ENCODE measurements at regions not wholly inside any gene's neighbourhood (a gene's known extent, or its start where the extent isn't known, plus 50 kb on each side); places are given as distances from the start of the nearest gene placed in this dataset.

DNA sequence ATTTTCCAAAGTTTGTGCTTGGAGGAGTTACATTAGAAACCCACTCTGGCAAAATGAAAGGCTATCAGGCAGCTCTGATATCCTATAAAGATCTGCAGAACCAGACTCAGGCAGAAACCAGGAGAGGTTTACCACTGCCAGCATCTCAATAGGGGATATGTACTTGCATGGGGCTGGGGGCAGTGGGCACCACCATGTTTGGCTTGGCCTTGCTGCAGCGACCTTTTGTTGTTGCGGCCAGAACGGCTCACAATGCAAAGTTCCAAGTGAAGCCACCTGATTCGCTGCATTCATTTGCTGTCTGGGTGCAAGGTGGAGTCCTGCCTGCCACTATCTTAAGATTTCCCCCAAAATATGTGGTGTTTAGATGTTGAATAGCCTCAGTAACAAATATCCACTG is 81.3 kb downstream of the COPS8 start:
- Histone ChIP-seq H3K4me3 (replicated peaks; ENCODE audit: insufficient read depth, low read length) (no peak overlapping the region), H3K27ac (replicated peaks) (no peak overlapping the region)
- TF ChIP-seq POLR2AphosphoS5 (IDR thresholded peaks at IDR 0.05; ENCODE audit: low read depth) (no peak), SPI1 (IDR thresholded peaks at IDR 0.05; ENCODE audit: borderline replicate concordance, low read depth) (no peak), GABPA (IDR thresholded peaks at IDR 0.05; ENCODE audit: low read depth) (no peak)
- TF ChIP-seq, protein P1, sequence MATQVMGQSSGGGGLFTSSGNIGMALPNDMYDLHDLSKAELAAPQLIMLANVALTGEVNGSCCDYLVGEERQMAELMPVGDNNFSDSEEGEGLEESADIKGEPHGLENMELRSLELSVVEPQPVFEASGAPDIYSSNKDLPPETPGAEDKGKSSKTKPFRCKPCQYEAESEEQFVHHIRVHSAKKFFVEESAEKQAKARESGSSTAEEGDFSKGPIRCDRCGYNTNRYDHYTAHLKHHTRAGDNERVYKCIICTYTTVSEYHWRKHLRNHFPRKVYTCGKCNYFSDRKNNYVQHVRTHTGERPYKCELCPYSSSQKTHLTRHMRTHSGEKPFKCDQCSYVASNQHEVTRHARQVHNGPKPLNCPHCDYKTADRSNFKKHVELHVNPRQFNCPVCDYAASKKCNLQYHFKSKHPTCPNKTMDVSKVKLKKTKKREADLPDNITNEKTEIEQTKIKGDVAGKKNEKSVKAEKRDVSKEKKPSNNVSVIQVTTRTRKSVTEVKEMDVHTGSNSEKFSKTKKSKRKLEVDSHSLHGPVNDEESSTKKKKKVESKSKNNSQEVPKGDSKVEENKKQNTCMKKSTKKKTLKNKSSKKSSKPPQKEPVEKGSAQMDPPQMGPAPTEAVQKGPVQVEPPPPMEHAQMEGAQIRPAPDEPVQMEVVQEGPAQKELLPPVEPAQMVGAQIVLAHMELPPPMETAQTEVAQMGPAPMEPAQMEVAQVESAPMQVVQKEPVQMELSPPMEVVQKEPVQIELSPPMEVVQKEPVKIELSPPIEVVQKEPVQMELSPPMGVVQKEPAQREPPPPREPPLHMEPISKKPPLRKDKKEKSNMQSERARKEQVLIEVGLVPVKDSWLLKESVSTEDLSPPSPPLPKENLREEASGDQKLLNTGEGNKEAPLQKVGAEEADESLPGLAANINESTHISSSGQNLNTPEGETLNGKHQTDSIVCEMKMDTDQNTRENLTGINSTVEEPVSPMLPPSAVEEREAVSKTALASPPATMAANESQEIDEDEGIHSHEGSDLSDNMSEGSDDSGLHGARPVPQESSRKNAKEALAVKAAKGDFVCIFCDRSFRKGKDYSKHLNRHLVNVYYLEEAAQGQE (IDR thresholded peaks at IDR 0.05; ENCODE audit: insufficient replicate concordance, low read depth), result no peak
- TF ChIP-seq, protein P2, sequence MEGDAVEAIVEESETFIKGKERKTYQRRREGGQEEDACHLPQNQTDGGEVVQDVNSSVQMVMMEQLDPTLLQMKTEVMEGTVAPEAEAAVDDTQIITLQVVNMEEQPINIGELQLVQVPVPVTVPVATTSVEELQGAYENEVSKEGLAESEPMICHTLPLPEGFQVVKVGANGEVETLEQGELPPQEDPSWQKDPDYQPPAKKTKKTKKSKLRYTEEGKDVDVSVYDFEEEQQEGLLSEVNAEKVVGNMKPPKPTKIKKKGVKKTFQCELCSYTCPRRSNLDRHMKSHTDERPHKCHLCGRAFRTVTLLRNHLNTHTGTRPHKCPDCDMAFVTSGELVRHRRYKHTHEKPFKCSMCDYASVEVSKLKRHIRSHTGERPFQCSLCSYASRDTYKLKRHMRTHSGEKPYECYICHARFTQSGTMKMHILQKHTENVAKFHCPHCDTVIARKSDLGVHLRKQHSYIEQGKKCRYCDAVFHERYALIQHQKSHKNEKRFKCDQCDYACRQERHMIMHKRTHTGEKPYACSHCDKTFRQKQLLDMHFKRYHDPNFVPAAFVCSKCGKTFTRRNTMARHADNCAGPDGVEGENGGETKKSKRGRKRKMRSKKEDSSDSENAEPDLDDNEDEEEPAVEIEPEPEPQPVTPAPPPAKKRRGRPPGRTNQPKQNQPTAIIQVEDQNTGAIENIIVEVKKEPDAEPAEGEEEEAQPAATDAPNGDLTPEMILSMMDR (IDR thresholded peaks at IDR 0.05; ENCODE audit: insufficient read depth, low read length), result no peak

DNA sequence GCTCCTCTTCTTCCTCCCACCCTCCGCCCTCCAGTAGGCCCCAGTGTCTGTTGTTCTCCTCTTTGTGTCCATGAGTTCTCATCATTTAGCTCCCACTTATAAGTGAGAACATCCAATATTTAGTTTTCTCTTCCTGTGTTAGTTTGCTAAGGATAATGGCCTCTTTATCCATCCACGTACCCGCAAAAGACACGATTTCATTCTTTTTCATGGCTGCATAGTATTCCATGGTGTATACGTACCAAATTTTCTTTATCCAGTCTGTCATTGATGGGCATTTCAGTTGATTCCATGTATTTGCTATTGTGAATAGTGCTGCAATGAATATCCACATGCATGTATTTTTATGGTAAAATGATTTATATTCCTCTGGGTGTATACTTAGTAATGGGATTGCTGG is 82.2 kb downstream of the COPS8 start:
- no peak overlapping the region for H3K4me3 ChIP-seq (replicated peaks; ENCODE audit: insufficient read depth, low read length)
- DNase-seq (ENCODE audit: low read depth in 1 of 2, low spot score in 1 of 2), result no peak
- H3K27me3 ChIP-seq (ENCODE audit: insufficient read depth, poor library complexity, severe bottlenecking), result peaks cover 3% of the 10 kb centered on the region
- H3K27ac ChIP-seq (replicated peaks), result no peak overlapping the region
- TF ChIP-seq GABPA (IDR thresholded peaks at IDR 0.05; ENCODE audit: low read depth) (no peak), POLR2AphosphoS5 (IDR thresholded peaks at IDR 0.05; ENCODE audit: low read depth) (no peak), SPI1 (IDR thresholded peaks at IDR 0.05; ENCODE audit: borderline replicate concordance, low read depth) (no peak)
- TF ChIP-seq, protein P2 (IDR thresholded peaks at IDR 0.05; ENCODE audit: insufficient read depth, low read length), result no peak
- TF ChIP-seq, protein P1 (IDR thresholded peaks at IDR 0.05; ENCODE audit: insufficient replicate concordance, low read depth), result no peak

More for the DNA sequence above, 81.3 kb downstream of the COPS8 start:
- no peak for DNase-seq (ENCODE audit: low read depth in 1 of 2, low spot score in 1 of 2)
- peaks cover 3% of the 10 kb centered on the region for H3K27me3 ChIP-seq (ENCODE audit: insufficient read depth, poor library complexity, severe bottlenecking)

- no peak for DNase-seq (ENCODE audit: low read depth in 1 of 2, low spot score in 1 of 2)
- Histone ChIP-seq H3K27me3 (ENCODE audit: insufficient read depth, poor library complexity, severe bottlenecking) (no peaks in the 10 kb centered on the region), H3K4me3 (replicated peaks; ENCODE audit: insufficient read depth, low read length) (no peak overlapping the region), H3K27ac (replicated peaks) (no peak overlapping the region)
- no peak for TF ChIP-seq POLR2AphosphoS5 (IDR thresholded peaks at IDR 0.05; ENCODE audit: low read depth)
- TF ChIP-seq, protein P2 (IDR thresholded peaks at IDR 0.05; ENCODE audit: insufficient read depth, low read length), result no peak
- TF ChIP-seq GABPA (IDR thresholded peaks at IDR 0.05; ENCODE audit: low read depth), result no peak
- TF ChIP-seq, protein P1 (IDR thresholded peaks at IDR 0.05; ENCODE audit: insufficient replicate concordance, low read depth), result no peak
These were observed 84.3 kb downstream of the COPS8 start for GRCh38 chr2:237170020-237170419.
